ENCODE measurements at regions not wholly inside any gene's neighbourhood (a gene's known extent, or its start where the extent isn't known, plus 50 kb on each side); places are given as distances from the start of the nearest gene placed in this dataset.

GRCh38 chr13:63323441-63323840 is 1907.8 kb upstream of the PCDH20 start:
- Histone ChIP-seq H2AFZ (ENCODE audit: low read depth, low read length) (no peak overlapping the region), H3K9ac (replicated peaks; ENCODE audit: extremely low read depth, insufficient read depth, low read length) (no peak overlapping the region), H3K27ac (ENCODE audit: insufficient read depth, low read depth, low read length) (no peak overlapping the region), H3K27me3 (ENCODE audit: control insufficient read depth in 2 of 2, insufficient read depth in 2 of 2, low read length in 2 of 2) (no peaks in the 10 kb centered on the region), H3K9me1 (replicated peaks; ENCODE audit: control insufficient read depth, extremely low read depth, insufficient read depth, low read length) (no peaks in the 10 kb centered on the region), H3K36me3 (ENCODE audit: control insufficient read depth in 2 of 2, extremely low read depth in 1 of 2, insufficient read depth in 2 of 2, low read length in 2 of 2) (no peaks in the 10 kb centered on the region), H3K4me3 (replicated peaks in 1 of 3; ENCODE audit: insufficient read depth in 1 of 3, low read depth in 1 of 3, low read length in 3 of 3) (no peak overlapping the region), H3K4me1 (ENCODE audit: control insufficient read depth, extremely low read depth, insufficient read depth, low read length) (no peaks in the 10 kb centered on the region), H3K4me2 (ENCODE audit: insufficient read depth, low read length) (no peak overlapping the region), H3K9me3 (replicated peaks; ENCODE audit: control insufficient read depth, insufficient read depth, low read length) (no peaks in the 10 kb centered on the region), H4K20me1 (replicated peaks; ENCODE audit: control insufficient read depth, extremely low read depth, insufficient read depth, low read length) (no peaks in the 10 kb centered on the region), H3K79me2 (ENCODE audit: control insufficient read depth, insufficient read depth, low read length) (no peaks in the 10 kb centered on the region)
- ChIA-PET POLR2A (no interaction called here), CTCF (no interaction called here)
- dilution Hi-C loops (cut with MboI; ENCODE audit: extremely low pct_ligation_motif_present, low sequenced_read_pairs): no loop called here
- intact Hi-C loops (cut with micrococcal nuclease): no loop called here
- no peak for DNase-seq (ENCODE audit: low read depth, low spot score)
- no peak for FAIRE-seq
- BruUV-seq (replicated peaks): no TSS peak
- TF ChIP-seq MYC (IDR thresholded peaks at IDR 0.05; ENCODE audit: low read depth, low read length): no peak
- no peak for TF ChIP-seq CTCF (IDR thresholded peaks at IDR 0.05; ENCODE audit: extremely low read depth in 1 of 2, insufficient read depth in 1 of 2, low read depth in 1 of 2, low read length in 2 of 2)
- TF ChIP-seq FOS (IDR thresholded peaks at IDR 0.05; ENCODE audit: borderline replicate concordance, insufficient read depth, low read length): no peak
- TF ChIP-seq POLR2A (IDR thresholded peaks at IDR 0.05; ENCODE audit: low read depth, low read length): no peak

GRCh38 chr13:63311587-63311986 is 1895.9 kb upstream of the PCDH20 start:
- peaks cover 1% of the 10 kb centered on the region for H3K9me3 ChIP-seq (replicated peaks; ENCODE audit: control insufficient read depth, insufficient read depth, low read length)
- no peak overlapping the region for H3K4me2 ChIP-seq (ENCODE audit: insufficient read depth, low read length)
- intact Hi-C loops (cut with micrococcal nuclease) (no loop called here), dilution Hi-C loops (cut with MboI; ENCODE audit: extremely low pct_ligation_motif_present, low sequenced_read_pairs) (no loop called here)
- no peaks in the 10 kb centered on the region for H3K4me1 ChIP-seq (ENCODE audit: control insufficient read depth, extremely low read depth, insufficient read depth, low read length)
- no peak overlapping the region for H3K9ac ChIP-seq (replicated peaks; ENCODE audit: extremely low read depth, insufficient read depth, low read length)
- ChIA-PET POLR2A (no interaction called here), CTCF (no interaction called here)
- no peak overlapping the region for H3K4me3 ChIP-seq (replicated peaks in 1 of 3; ENCODE audit: insufficient read depth in 1 of 3, low read depth in 1 of 3, low read length in 3 of 3)
- TF ChIP-seq MYC (IDR thresholded peaks at IDR 0.05; ENCODE audit: low read depth, low read length) (no peak), POLR2AphosphoS5 (IDR thresholded peaks at IDR 0.05; ENCODE audit: insufficient read depth, low read depth, low read length) (no peak), GATA2 (IDR thresholded peaks at IDR 0.05; ENCODE audit: insufficient read depth, insufficient read length, low read depth, low read length) (no peak), CTCF (IDR thresholded peaks at IDR 0.05; ENCODE audit: extremely low read depth in 1 of 2, insufficient read depth in 1 of 2, low read depth in 1 of 2, low read length in 2 of 2) (no peak), JUN (IDR thresholded peaks at IDR 0.05; ENCODE audit: borderline replicate concordance, insufficient read depth, insufficient read length, low read depth) (no peak), MAX (IDR thresholded peaks at IDR 0.05; ENCODE audit: insufficient read depth, insufficient read length) (no peak), POLR2A (IDR thresholded peaks at IDR 0.05; ENCODE audit: low read depth, low read length) (no peak), FOS (IDR thresholded peaks at IDR 0.05; ENCODE audit: borderline replicate concordance, insufficient read depth, low read length) (no peak), EZH2 (IDR thresholded peaks at IDR 0.05; ENCODE audit: borderline replicate concordance, low read depth, low read length, severe bottlenecking) (no peak)
- no peak for FAIRE-seq
- H3K9me1 ChIP-seq (replicated peaks; ENCODE audit: control insufficient read depth, extremely low read depth, insufficient read depth, low read length): no peaks in the 10 kb centered on the region
- no peaks in the 10 kb centered on the region for H3K79me2 ChIP-seq (ENCODE audit: control insufficient read depth, insufficient read depth, low read length)
- no peak overlapping the region for H2AFZ ChIP-seq (ENCODE audit: low read depth, low read length)
- no peaks in the 10 kb centered on the region for H4K20me1 ChIP-seq (replicated peaks; ENCODE audit: control insufficient read depth, extremely low read depth, insufficient read depth, low read length)
- DNase-seq (ENCODE audit: low read depth, low spot score): no peak
- no peak overlapping the region for H3K27ac ChIP-seq (ENCODE audit: insufficient read depth, low read depth, low read length)
- no TSS peak for BruUV-seq (replicated peaks)
- H3K36me3 ChIP-seq (ENCODE audit: control insufficient read depth in 2 of 2, extremely low read depth in 1 of 2, insufficient read depth in 2 of 2, low read length in 2 of 2): no peaks in the 10 kb centered on the region
- no peaks in the 10 kb centered on the region for H3K27me3 ChIP-seq (ENCODE audit: control insufficient read depth in 2 of 2, insufficient read depth in 2 of 2, low read length in 2 of 2)

All from endothelial cell of umbilical vein (primary cell).